ENCODE measurements at regions not wholly inside any gene's neighbourhood (a gene's known extent, or its start where the extent isn't known, plus 50 kb on each side); places are given as distances from the start of the nearest gene placed in this dataset.

DNA sequence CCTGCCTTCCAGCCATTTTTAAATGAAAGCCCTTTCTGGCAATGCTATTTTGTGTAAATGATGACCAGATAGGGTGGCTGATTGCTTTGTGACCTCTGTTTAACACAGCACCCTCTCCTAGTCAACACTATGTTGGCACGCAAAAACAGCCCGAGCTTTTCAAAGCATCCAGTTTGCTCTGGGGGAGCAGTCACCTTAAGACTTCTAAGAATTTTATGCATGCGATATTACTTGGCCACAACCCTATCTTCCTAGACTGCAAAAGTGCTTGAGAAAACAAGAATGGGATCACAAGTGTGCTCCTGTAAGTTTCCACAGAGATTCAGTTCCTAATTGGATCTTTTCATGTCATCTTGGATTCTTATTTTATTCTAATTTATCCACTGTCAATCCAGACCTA is 294.1 kb downstream of the ATPSCKMT start:
- no peak overlapping the region for H3K4me3 Mint-ChIP-seq
- no peaks in the 10 kb centered on the region for H3K4me1 Mint-ChIP-seq
- H3K36me3 Mint-ChIP-seq, result no peaks in the 10 kb centered on the region
- no peaks in the 10 kb centered on the region for H3K27me3 Mint-ChIP-seq
- H3K9me3 Mint-ChIP-seq, result no peaks in the 10 kb centered on the region
- no peak overlapping the region for H3K27ac Mint-ChIP-seq
- no peak for ATAC-seq

DNA sequence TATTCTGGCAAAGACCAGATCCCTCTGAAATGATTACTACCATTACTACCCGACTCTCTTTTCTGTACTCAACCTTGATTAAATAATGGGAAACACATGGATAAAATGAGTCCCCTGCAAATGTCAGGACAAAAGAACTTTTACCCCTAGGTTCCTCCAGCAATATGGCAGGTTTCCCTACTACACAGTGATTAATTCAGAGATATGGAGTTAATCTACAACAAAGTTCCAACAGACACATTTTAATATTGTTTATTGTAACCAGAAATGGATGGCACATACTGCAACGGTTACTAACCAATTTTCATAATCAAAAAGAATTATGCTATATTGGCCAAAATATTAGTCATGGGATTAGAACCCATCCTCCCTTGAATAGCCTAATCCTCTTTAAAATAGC is 294.8 kb downstream of the ATPSCKMT start:
- Mint-ChIP-seq H3K4me3 (no peak overlapping the region), H3K27me3 (no peaks in the 10 kb centered on the region), H3K36me3 (no peaks in the 10 kb centered on the region), H3K9me3 (no peaks in the 10 kb centered on the region), H3K27ac (no peak overlapping the region), H3K4me1 (no peaks in the 10 kb centered on the region)
- ATAC-seq, result no peak

- ATAC-seq, result no peak
- Mint-ChIP-seq H3K4me1 (no peaks in the 10 kb centered on the region), H3K27me3 (no peaks in the 10 kb centered on the region), H3K36me3 (no peaks in the 10 kb centered on the region), H3K27ac (no peak overlapping the region), H3K4me3 (no peak overlapping the region), H3K9me3 (no peaks in the 10 kb centered on the region)
Observed at GRCh38 chr5:9953691-9954090, 296.0 kb downstream of the ATPSCKMT start.

GRCh38 chr5:9951865-9952516 is 297.7 kb downstream of the ATPSCKMT start:
- no peaks in the 10 kb centered on the region for H3K9me3 Mint-ChIP-seq
- no peaks in the 10 kb centered on the region for H3K36me3 Mint-ChIP-seq
- no peak overlapping the region for H3K27ac Mint-ChIP-seq
- H3K4me3 Mint-ChIP-seq, result no peak overlapping the region
- ATAC-seq, result no peak
- H3K4me1 Mint-ChIP-seq, result no peaks in the 10 kb centered on the region
- no peaks in the 10 kb centered on the region for H3K27me3 Mint-ChIP-seq

GRCh38 chr5:9947944-9948343 is 301.7 kb downstream of the ATPSCKMT start:
- H3K27me3 Mint-ChIP-seq, result no peaks in the 10 kb centered on the region
- no peak overlapping the region for H3K27ac Mint-ChIP-seq

DNA sequence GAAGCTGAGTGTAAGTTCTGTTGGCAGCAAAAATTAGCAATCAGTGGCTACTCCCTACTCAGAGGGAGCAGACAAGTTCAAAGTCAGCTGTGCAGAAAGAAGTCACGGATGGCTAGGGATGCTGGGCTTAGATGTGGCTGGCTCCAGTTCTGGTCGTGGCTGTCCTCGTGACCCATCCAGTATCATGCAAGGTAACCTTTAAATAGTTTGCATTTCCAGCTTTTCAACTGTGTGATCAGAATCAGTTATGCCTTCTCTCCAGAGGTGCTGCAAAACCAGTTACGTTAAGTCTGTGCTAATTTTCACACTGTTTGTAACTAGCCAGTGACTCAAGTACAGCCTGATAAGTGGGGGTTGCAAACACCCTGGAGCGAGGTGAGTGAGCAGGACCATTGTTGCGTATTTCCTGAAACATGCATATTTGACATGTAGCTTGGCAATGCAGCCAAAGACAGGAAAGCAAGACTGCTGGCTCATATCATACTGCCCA is 302.4 kb downstream of the ATPSCKMT start:
- Mint-ChIP-seq H3K27me3 (no peaks in the 10 kb centered on the region), H3K27ac (no peak overlapping the region), H3K4me3 (no peak overlapping the region), H3K9me3 (no peaks in the 10 kb centered on the region), H3K4me1 (no peaks in the 10 kb centered on the region), H3K36me3 (no peaks in the 10 kb centered on the region)
- ATAC-seq, result no peak

More at GRCh38 chr5:9947944-9948343, 301.7 kb downstream of the ATPSCKMT start:
- Mint-ChIP-seq H3K4me3 (no peak overlapping the region), H3K9me3 (no peaks in the 10 kb centered on the region), H3K36me3 (no peaks in the 10 kb centered on the region), H3K4me1 (no peaks in the 10 kb centered on the region)
- no peak for ATAC-seq

GRCh38 chr5:9932770-9933169 is 302.6 kb upstream of the TAS2R1 start:
- Mint-ChIP-seq H3K36me3 (no peaks in the 10 kb centered on the region), H3K4me1 (no peaks in the 10 kb centered on the region), H3K27me3 (no peaks in the 10 kb centered on the region), H3K27ac (no peak overlapping the region), H3K4me3 (no peak overlapping the region), H3K9me3 (peaks cover 16% of the 10 kb centered on the region)
- no peak for ATAC-seq

DNA sequence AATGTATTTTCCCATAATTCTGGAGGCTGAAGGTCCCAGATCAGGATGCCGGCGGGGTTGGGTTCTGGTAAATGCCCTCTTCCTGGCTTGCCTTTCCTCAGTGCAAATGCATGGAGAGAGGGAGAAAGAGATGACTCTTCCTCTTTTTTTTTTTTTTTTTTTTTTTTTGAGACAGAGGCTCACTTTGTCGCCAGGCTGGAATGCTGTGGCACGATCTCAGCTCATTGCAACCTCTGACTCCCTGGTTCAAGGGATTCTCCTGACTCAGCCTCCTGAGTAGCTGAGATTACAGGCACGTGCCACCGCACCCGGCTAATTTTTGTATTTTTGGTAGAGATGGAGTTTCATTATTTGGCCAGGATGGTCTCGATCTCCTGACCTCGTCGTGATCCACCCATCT is 300.0 kb upstream of the TAS2R1 start:
- H3K36me3 Mint-ChIP-seq, result no peaks in the 10 kb centered on the region
- H3K27me3 Mint-ChIP-seq, result no peaks in the 10 kb centered on the region
- no peak for ATAC-seq
- peaks cover 11% of the 10 kb centered on the region for H3K9me3 Mint-ChIP-seq
- no peaks in the 10 kb centered on the region for H3K4me1 Mint-ChIP-seq
- H3K4me3 Mint-ChIP-seq, result no peak overlapping the region
- H3K27ac Mint-ChIP-seq, result no peak overlapping the region

DNA sequence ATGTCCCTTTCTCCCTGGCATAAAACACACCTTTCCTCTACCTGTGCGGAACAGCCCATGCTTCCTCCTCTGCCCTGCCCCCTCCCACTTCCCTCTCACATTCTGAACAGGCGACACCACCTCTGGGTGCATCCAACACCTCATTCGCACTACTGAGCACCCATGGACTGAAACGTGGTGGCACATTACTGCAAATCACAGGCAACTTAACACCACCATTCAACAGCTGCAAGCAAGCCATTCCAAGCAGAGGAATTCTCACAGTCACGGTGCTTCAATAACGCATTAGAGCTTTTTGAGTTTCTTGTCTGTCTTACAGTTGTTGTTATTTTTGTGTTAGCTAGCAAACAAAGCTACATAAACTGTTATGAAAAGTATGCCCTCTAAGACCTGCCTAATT is 298.2 kb upstream of the TAS2R1 start:
- Mint-ChIP-seq H3K4me3 (no peak overlapping the region), H3K36me3 (no peaks in the 10 kb centered on the region), H3K4me1 (no peaks in the 10 kb centered on the region), H3K27me3 (no peaks in the 10 kb centered on the region), H3K9me3 (peaks cover 14% of the 10 kb centered on the region), H3K27ac (no peak overlapping the region)
- ATAC-seq, result no peak

DNA sequence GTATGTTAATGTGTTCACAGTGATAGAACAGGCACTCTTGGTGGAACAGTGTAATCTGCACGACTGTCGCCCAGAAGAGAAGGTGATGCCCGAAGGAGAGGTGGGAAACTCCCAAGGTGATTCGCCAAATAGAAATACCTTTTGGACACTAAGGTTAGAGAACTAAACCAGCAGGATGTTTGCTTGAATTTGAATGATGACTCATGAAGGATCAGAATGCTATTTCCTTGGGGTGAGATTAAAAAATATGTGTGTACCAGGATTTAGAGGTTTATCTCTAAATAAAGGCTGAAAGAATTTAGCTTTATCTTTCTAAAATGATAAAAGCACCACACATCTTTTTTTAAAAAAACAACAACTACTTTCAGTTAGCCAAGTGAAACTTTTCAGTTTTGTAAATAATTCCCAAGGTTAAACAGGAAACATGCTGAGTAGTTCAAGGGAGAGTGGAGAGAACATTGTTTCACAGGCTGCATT is 297.4 kb upstream of the TAS2R1 start:
- ATAC-seq, result no peak
- Mint-ChIP-seq H3K9me3 (peaks cover 16% of the 10 kb centered on the region), H3K27ac (no peak overlapping the region), H3K27me3 (no peaks in the 10 kb centered on the region), H3K4me3 (no peak overlapping the region), H3K36me3 (no peaks in the 10 kb centered on the region), H3K4me1 (no peaks in the 10 kb centered on the region)

GRCh38 chr5:9927106-9927505 is 297.0 kb upstream of the TAS2R1 start:
- H3K9me3 Mint-ChIP-seq, result peaks cover 16% of the 10 kb centered on the region
- H3K36me3 Mint-ChIP-seq, result no peaks in the 10 kb centered on the region
- ATAC-seq, result no peak
- no peak overlapping the region for H3K27ac Mint-ChIP-seq
- no peaks in the 10 kb centered on the region for H3K27me3 Mint-ChIP-seq
- no peaks in the 10 kb centered on the region for H3K4me1 Mint-ChIP-seq
- H3K4me3 Mint-ChIP-seq, result no peak overlapping the region

DNA sequence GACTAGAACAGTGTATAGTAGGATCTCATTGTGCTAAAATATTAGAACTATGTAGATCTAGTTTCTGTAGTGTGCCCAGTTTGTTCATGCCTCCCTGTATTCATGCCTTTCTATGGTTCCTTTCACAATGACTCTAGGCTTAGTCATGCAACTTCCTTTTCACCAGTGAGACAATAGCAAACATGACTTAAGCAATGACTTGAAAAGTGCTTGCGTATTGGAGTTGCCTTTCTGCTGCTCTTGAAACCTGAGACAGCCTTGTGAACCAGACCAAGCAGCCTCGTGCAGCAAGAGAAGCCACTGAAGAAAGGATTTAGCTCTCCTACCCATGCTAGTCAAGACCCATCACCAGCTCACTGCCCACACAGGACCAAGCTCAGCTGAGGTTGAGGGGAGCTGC is 294.5 kb upstream of the TAS2R1 start:
- no peaks in the 10 kb centered on the region for H3K36me3 Mint-ChIP-seq
- H3K27me3 Mint-ChIP-seq, result no peaks in the 10 kb centered on the region
- no peak overlapping the region for H3K27ac Mint-ChIP-seq
- ATAC-seq, result no peak
- H3K4me3 Mint-ChIP-seq, result no peak overlapping the region
- H3K9me3 Mint-ChIP-seq, result peaks cover 16% of the 10 kb centered on the region
- H3K4me1 Mint-ChIP-seq, result no peaks in the 10 kb centered on the region

DNA sequence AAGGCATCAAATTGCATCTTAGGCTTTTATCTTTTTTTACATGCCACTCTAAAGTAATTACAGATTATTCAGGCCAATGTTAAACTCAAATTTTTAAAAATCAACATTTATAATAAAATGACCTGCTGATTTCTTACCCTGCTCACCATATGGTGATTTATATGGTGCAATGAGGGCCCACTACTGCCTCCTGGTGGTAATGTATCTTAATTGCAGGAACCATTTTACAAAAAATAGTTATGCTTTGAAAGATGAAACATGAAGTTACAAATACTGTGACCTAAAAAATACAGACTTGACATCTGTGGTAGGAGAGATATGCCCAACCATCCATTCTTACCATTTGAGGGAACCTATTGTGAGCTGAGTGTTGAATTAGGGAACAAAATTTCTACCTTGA is 292.6 kb upstream of the TAS2R1 start:
- ATAC-seq, result no peak
- H3K27ac Mint-ChIP-seq, result no peak overlapping the region
- H3K27me3 Mint-ChIP-seq, result no peaks in the 10 kb centered on the region
- peaks cover 14% of the 10 kb centered on the region for H3K9me3 Mint-ChIP-seq
- no peaks in the 10 kb centered on the region for H3K36me3 Mint-ChIP-seq
- H3K4me1 Mint-ChIP-seq, result no peaks in the 10 kb centered on the region
- H3K4me3 Mint-ChIP-seq, result no peak overlapping the region

GRCh38 chr5:9920697-9921096 is 290.5 kb upstream of the TAS2R1 start:
- H3K36me3 Mint-ChIP-seq, result no peaks in the 10 kb centered on the region

GRCh38 chr5:9919306-9920030 is 289.3 kb upstream of the TAS2R1 start:
- H3K27me3 Mint-ChIP-seq, result no peaks in the 10 kb centered on the region
- H3K4me3 Mint-ChIP-seq, result no peak overlapping the region
- no peak for ATAC-seq
- H3K27ac Mint-ChIP-seq, result no peak overlapping the region
- H3K4me1 Mint-ChIP-seq, result no peaks in the 10 kb centered on the region
- peaks cover 8% of the 10 kb centered on the region for H3K9me3 Mint-ChIP-seq
- H3K36me3 Mint-ChIP-seq, result no peaks in the 10 kb centered on the region

More at GRCh38 chr5:9920697-9921096, 290.5 kb upstream of the TAS2R1 start:
- Mint-ChIP-seq H3K4me1 (no peaks in the 10 kb centered on the region), H3K27me3 (no peaks in the 10 kb centered on the region), H3K27ac (no peak overlapping the region), H3K9me3 (peaks cover 14% of the 10 kb centered on the region), H3K4me3 (no peak overlapping the region)
- ATAC-seq, result no peak

- ATAC-seq, result no peak
- no peaks in the 10 kb centered on the region for H3K4me1 Mint-ChIP-seq
- no peaks in the 10 kb centered on the region for H3K36me3 Mint-ChIP-seq
- H3K4me3 Mint-ChIP-seq, result no peak overlapping the region
- no peaks in the 10 kb centered on the region for H3K27me3 Mint-ChIP-seq
- no peak overlapping the region for H3K27ac Mint-ChIP-seq
- peaks cover 7% of the 10 kb centered on the region for H3K9me3 Mint-ChIP-seq
Observed at GRCh38 chr5:9905661-9906060, 275.5 kb upstream of the TAS2R1 start.
